Right hindlimb (tissue), 1 donor: ENCODE measurements at regions not wholly inside any gene's neighbourhood (a gene's known extent, or its start where the extent isn't known, plus 50 kb on each side); places are given as distances from the start of the nearest gene placed in this dataset.
"Not testable (repeated sequence)": the region's sequence is repeated elsewhere in the genome, so short reads cannot be mapped to it uniquely, and the experiment has no call there.

Experiments used
- DNase-seq: peaks from one replicate; pipeline ENCODE4 v3.0.0-alpha.2; 2018

DNA sequence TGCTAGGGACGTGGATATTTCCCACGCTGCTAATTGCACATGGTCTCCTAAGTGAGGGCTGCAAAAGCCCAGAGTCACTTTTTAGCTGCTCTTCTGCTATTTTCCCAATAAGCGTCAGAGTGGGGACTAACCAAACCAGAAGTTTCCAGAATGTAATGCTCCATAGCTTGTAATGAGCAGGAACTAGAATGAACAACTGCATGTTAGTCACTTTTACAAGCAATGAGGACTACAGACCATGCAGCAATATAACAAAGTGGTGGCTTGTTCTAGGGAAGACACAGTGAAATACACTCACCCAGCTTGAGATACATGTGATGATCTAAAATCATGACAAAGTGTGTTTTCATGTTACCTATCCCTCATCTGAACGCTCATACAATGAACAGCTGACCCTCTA lies 314.1 kb upstream of the SGK1 start:
- DNase-seq = no peak

DNA sequence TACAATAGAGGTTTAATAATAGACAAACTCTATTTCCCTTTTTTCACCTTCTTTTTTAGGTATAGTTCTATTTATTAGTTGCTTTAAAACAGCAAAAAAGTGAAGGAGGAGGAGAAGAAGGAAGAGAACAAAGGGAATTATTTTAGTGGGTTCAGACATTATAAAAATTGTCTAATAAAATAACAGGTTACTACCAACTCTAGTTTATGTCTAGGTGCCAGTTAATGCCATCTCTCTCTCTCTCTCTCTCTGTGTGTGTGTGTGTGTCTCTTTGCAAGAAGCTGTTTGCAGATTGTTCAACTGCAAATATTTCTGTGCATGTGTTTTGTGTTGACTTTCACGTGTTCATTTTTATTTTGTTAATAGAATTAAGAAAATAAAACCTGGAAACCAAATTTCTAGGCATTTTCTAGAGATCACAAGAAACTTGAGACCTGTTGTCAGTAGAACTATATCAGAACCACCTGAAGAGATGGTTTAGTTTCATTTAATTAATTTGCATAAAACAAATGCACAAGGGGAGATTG lies 313.5 kb upstream of the SGK1 start:
- DNase-seq = no peak

GRCh38 chr6:134630508-134631121 lies 312.7 kb upstream of the SGK1 start:
- no peak for DNase-seq

DNA sequence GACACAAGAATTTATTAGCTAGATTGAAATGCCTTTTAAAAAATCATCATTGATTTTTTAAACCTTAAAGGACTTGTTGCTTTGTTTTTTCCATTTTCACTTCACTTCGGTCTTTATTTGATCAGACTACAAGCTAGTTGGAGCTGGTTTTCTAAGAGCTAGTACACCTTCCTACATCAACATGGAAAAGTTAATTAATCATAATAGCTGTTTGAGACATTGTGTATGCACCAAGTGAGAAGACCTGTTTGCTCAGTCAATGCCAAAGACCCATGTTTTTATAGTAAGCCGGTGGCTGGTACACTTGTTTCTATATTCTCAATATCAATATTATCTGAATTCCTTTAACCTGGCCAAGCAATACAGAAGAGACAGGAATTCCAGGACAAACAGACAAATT lies 310.2 kb upstream of the SGK1 start:
- no peak for DNase-seq

DNA sequence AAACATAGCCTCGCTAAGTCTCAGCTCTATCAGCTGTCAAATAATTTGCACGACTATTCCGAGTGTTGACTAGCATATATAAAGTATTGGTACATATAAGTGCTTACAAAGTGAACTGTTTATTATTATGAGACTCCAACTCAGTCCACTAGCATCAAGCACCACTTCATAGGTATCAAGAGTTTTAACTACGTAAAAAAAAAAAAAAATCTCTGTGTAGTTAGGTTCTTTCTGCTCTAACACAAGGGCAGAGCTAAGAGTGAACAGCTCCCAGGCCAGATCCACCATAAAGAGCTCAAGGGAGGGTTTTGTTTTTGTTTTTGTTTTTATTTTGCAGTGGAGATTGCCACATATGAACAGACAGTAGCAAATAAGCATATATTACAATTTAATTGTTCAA lies 309.8 kb upstream of the SGK1 start:
- no peak for DNase-seq

- no peak for DNase-seq
Observed at GRCh38 chr6:134626589-134626988, 308.7 kb upstream of the SGK1 start.

DNA sequence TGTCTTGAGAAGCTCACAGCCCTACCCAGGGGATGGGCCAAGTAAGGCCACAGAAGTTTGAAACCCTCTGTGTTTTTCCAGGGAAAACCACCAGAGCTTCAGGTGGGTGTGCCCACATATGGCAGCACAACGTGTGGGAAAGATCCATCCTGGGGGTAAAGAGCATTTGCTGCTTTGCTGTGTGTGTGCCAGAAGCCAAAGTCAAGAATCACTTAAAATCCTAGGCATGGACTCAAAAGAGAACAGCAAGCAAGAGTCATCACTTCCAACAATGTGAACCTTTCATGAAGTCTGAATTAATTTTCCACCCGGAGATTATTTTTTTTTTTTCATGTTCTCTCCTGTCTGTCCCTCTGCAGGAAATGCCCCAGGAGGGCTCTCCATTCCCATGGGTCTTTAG lies 308.2 kb upstream of the SGK1 start:
- DNase-seq = no peak

GRCh38 chr6:134624781-134625180 lies 306.9 kb upstream of the SGK1 start:
- no peak for DNase-seq

GRCh38 chr6:134623401-134623800 lies 305.5 kb upstream of the SGK1 start:
- no peak for DNase-seq

GRCh38 chr6:134622382-134623173 lies 304.7 kb upstream of the SGK1 start:
- DNase-seq = no peak

GRCh38 chr6:134621858-134622257 lies 303.9 kb upstream of the SGK1 start:
- DNase-seq = no peak

DNA sequence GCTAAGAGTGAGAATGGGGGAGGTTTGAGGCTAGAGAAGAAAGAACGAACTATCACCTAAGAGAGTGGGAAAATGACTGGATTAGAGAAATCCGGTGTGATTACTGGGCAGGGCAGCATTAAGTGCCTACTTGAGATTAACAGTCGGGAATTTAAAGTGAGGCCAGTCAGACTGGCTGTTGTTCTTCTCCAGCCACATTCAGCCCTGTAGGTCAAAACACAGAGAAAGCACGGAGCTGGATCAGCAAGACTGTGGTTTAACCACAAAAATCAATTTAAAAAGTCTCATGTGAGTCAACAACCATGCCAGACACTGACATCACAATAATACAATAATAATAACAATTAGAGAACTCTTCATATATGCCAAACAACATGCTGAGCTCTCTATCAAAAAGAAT lies 301.9 kb upstream of the SGK1 start:
- no peak for DNase-seq

DNA sequence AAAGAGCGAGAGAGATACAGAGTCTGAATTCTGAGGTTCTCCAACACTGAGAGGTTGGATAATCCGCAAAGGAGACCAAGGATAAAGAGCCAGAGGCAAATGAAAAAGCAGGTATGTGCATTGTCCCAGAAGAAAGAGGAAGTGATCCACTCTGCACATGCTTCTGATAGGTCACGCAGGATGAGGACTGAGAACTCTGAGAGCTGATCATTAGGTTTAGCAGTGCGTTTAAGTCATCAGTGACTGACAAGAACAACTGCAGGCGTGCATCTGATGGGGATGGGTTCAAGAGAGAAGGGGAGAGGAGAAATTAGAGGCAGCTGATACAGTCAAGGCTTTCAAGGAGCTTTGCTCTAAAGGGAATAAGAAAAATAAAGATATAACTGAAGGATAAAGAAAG lies 301.2 kb upstream of the SGK1 start:
- DNase-seq = no peak

- no peak for DNase-seq
Observed at GRCh38 chr6:134614606-134615485, 296.9 kb upstream of the SGK1 start.

DNA sequence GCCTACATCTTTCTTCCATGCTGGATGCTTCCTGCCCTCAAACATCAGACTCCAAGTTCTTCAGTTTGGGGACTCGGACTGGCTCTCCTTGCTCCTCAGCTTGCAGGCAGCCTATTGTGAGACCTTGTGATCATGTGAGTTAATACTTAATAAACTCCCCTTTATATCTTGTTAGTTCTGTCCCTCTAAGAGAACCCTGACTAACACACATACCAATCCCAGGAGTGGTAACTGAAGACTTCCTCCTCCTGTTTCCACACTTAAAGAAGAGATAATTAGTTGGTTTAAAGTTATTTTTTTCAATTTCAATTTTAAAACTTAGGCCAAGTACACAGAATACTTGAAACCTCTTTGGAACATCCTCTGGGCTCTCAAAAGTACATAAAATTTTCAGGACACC lies 294.2 kb upstream of the SGK1 start:
- DNase-seq = not testable (repeated sequence)

GRCh38 chr6:134610411-134610810 lies 292.5 kb upstream of the SGK1 start:
- no peak for DNase-seq

DNA sequence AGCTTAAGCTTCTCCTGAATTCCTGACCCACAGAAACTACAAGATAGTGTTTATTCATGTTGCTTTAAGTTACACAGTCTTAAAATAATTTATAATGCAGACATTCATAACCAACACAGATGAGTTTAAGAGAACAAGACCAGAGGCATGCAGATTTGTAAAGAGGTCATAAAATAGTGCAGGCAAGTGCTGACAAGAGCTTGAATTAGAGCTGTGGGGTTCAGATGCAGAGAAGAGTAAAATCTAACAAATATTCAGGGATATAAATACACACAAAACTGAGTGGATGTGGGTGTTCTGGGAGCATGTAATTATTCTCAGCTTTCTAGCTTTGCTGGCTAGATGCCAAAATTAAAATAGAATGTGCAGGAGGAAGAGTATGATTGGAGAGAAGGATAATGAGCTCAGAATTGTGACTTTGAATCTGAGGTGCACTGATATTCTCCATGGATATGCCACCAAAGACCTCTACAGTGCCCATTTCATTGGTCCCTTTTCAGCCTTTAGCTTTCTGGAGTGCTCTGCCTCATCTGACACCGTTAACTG lies 291.9 kb upstream of the SGK1 start:
- DNase-seq = no peak

DNA sequence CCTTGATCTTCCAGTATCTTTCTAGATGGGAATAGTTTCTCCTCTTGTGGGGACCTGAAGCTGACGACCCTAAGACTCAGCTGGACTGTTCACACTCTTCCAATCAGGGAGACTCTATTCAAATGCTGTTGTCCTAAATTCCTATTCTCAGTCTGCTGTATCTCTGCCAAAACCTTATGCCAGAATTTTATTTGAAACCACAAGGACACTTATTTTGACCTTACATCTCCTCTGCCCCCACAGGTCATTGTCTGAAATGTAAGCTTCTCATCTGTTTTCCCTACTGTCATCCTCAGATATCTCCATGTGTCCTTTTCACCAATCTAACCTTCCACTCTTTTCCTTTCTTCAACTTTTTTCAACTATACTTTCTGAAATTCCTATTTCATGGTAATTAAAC lies 289.5 kb upstream of the SGK1 start:
- no peak for DNase-seq

DNA sequence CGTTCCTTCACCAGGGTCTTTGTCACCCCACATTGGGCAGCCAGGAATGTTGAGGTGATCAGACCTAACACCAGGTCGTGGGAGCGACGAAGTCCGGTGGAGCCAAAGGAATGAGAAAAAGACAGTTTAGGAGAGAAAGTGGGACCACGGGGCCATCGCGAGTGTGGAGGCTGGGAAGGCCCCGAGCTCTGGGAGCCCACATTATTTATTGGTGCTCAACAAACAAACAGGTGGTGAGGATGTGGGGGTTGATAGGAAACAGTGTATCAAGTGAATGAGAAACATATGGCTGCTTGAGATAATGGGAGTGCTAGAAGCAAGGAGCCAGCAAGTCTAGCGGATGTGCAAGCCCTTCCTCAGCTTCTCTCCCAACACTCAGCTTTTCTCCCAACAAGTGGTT lies 287.1 kb upstream of the SGK1 start:
- no peak for DNase-seq

DNA sequence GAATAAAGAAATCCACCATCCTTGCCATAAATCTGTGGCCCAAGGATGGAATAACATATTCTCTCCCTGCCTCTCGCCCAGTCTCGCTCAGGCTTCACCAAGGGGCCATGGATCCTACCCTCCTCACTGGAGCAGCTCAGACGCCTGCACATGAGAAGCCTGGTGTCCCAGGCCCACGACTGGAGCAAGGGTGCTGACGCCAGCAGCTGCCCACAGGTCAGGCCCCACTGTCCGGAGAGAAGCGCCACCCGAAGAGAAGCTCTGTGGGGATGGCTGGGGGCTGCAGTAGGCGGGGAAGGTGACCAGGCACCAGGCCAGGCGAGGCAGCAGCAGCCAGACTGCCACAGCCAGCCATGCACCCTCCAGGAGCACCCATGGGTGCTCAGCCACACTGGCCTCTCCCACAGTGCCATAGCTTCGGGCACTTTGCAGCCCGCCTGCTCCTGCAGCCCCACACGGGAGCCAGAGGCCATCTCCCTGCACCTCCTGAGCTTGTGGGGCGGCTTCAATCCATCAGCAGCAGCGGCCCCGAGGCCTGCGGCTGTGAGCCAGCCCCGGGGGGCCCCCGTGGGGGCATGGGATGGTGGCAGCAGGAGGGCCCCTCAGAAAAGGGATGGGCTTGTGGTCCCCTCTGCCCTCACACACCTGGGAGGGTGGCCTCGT lies 286.2 kb upstream of the SGK1 start:
- no peak for DNase-seq

GRCh38 chr6:134603561-134603960 lies 285.6 kb upstream of the SGK1 start:
- no peak for DNase-seq

GRCh38 chr6:134602123-134602522 lies 284.2 kb upstream of the SGK1 start:
- no peak for DNase-seq

- no peak for DNase-seq
Observed at GRCh38 chr6:134600671-134601070, 282.8 kb upstream of the SGK1 start.
